ENCODE measurements at regions not wholly inside any gene's neighbourhood (a gene's known extent, or its start where the extent isn't known, plus 50 kb on each side); places are given as distances from the start of the nearest gene placed in this dataset.

GRCh38 chr15:98565566-98565965 lies 82.8 kb upstream of the IGF1R start:
- TF ChIP-seq EZH2 (IDR thresholded peaks at IDR 0.05) (no peak), FOXP2 (optimal IDR thresholded peaks at IDR 0.05; ENCODE audit: control extremely low read depth, extremely low read length, insufficient read depth) (no peak), POLR2AphosphoS5 (IDR thresholded peaks at IDR 0.05; ENCODE audit: borderline replicate concordance, low read depth, low read length) (no peak)
